Thoracic aorta (tissue), 2 donors: ENCODE measurements at regions not wholly inside any gene's neighbourhood (a gene's known extent, or its start where the extent isn't known, plus 50 kb on each side); places are given as distances from the start of the nearest gene placed in this dataset.

ENCODE experiments used
- ATAC-seq: fragments of 150-250 bp; one replicate; pipeline ENCODE4 v1.8.0; 2017; ENCODE audit warnings: low read depth; ENCODE audit not compliant: insufficient number of reproducible peaks, low FRiP score
- DNase-seq: peaks from one replicate; pipeline ENCODE4 v3.0.0-alpha.2; 2020; ENCODE audit warnings: low spot score
- H3K27ac ChIP-seq, 2 donors: fragments of 200-600 bp; sonication (generic); 1 replicate in 1 of 2; 2 replicates in 1 of 2; pipeline ENCODE4 v1.5.1; 2016; ENCODE audit warnings: mild to moderate bottlenecking in 2 of 2, moderate library complexity in 2 of 2
- H3K27me3 ChIP-seq: fragments of 200-600 bp; sonication (generic); replicated peaks from 2 replicates; pipeline ENCODE4 v1.6.0; 2016; ENCODE audit warnings: mild to moderate bottlenecking; ENCODE audit not compliant: insufficient read depth
- H3K36me3 ChIP-seq: fragments of 200-600 bp; sonication (generic); one replicate; pipeline ENCODE4 v1.5.1; 2016
- H3K4me1 ChIP-seq, 2 donors: fragments of 200-600 bp; sonication (generic); 1 replicate in 1 of 2; 2 replicates in 1 of 2; pipeline versions ENCODE4 v1.5.1 to v1.6.0; 2016; ENCODE audit warnings: low read depth in 2 of 2, mild to moderate bottlenecking in 1 of 2; ENCODE audit not compliant: control insufficient read depth in 1 of 2
- H3K4me3 ChIP-seq: fragments of 200-600 bp; sonication (generic); 2 replicates; pipeline ENCODE4 v1.5.1; 2016; ENCODE audit warnings: mild to moderate bottlenecking
- H3K9me3 ChIP-seq: fragments of 200-600 bp; sonication (generic); 2 replicates; pipeline ENCODE4 v1.5.1; 2016
- CTCF ChIP-seq: fragments of 200-600 bp; sonication (generic); IDR thresholded peaks from one replicate; pipeline ENCODE4 v1.5.1; 2019; ENCODE audit warnings: antibody characterized with exemption

- TF ChIP-seq CTCF = no peak
- no peak overlapping the region for H3K27ac ChIP-seq
- no peak for ATAC-seq
- H3K27me3 ChIP-seq = no peaks in the 10 kb centered on the region
- H3K9me3 ChIP-seq = no peaks in the 10 kb centered on the region
- no peaks in the 10 kb centered on the region for H3K36me3 ChIP-seq
- DNase-seq = no peak
- H3K4me1 ChIP-seq = no peaks in the 10 kb centered on the region
- no peak overlapping the region for H3K4me3 ChIP-seq
These were observed 116.7 kb upstream of the CHRM3 start for GRCh38 chr1:239269706-239270105.

- H3K36me3 ChIP-seq = no peaks in the 10 kb centered on the region
- H3K4me3 ChIP-seq = no peak overlapping the region
- H3K27ac ChIP-seq = no peak overlapping the region
- no peaks in the 10 kb centered on the region for H3K4me1 ChIP-seq
- ATAC-seq = no peak
- no peak for DNase-seq
- TF ChIP-seq CTCF = no peak
- no peaks in the 10 kb centered on the region for H3K27me3 ChIP-seq
- no peaks in the 10 kb centered on the region for H3K9me3 ChIP-seq
These were observed 117.4 kb upstream of the CHRM3 start for GRCh38 chr1:239268941-239269340.

- TF ChIP-seq CTCF = no peak
These were observed 118.4 kb upstream of the CHRM3 start for GRCh38 chr1:239268007-239268406.

GRCh38 chr1:239263801-239264200, 122.6 kb upstream of the CHRM3 start:
- DNase-seq = no peak
- H3K27ac ChIP-seq = no peak overlapping the region
- H3K36me3 ChIP-seq = no peaks in the 10 kb centered on the region
- no peaks in the 10 kb centered on the region for H3K9me3 ChIP-seq
- H3K27me3 ChIP-seq = no peaks in the 10 kb centered on the region
- H3K4me3 ChIP-seq = no peak overlapping the region
- no peak for TF ChIP-seq CTCF
- H3K4me1 ChIP-seq = no peaks in the 10 kb centered on the region
- ATAC-seq = no peak

More at GRCh38 chr1:239268007-239268406, 118.4 kb upstream of the CHRM3 start:
- no peaks in the 10 kb centered on the region for H3K36me3 ChIP-seq
- no peak overlapping the region for H3K4me3 ChIP-seq
- no peak overlapping the region for H3K27ac ChIP-seq
- DNase-seq = no peak
- H3K27me3 ChIP-seq = no peaks in the 10 kb centered on the region
- H3K4me1 ChIP-seq = no peaks in the 10 kb centered on the region
- no peaks in the 10 kb centered on the region for H3K9me3 ChIP-seq
- no peak for ATAC-seq

- TF ChIP-seq CTCF = no peak
These were observed 123.8 kb upstream of the CHRM3 start for GRCh38 chr1:239262538-239262937.

More at GRCh38 chr1:239262538-239262937, 123.8 kb upstream of the CHRM3 start:
- Histone ChIP-seq H3K27ac (no peak overlapping the region), H3K27me3 (no peaks in the 10 kb centered on the region), H3K9me3 (no peaks in the 10 kb centered on the region), H3K4me3 (no peak overlapping the region), H3K4me1 (no peaks in the 10 kb centered on the region), H3K36me3 (no peaks in the 10 kb centered on the region)
- no peak for DNase-seq
- ATAC-seq = no peak
